ENCODE measurements at regions not wholly inside any gene's neighbourhood (a gene's known extent, or its start where the extent isn't known, plus 50 kb on each side); places are given as distances from the start of the nearest gene placed in this dataset.

DNA sequence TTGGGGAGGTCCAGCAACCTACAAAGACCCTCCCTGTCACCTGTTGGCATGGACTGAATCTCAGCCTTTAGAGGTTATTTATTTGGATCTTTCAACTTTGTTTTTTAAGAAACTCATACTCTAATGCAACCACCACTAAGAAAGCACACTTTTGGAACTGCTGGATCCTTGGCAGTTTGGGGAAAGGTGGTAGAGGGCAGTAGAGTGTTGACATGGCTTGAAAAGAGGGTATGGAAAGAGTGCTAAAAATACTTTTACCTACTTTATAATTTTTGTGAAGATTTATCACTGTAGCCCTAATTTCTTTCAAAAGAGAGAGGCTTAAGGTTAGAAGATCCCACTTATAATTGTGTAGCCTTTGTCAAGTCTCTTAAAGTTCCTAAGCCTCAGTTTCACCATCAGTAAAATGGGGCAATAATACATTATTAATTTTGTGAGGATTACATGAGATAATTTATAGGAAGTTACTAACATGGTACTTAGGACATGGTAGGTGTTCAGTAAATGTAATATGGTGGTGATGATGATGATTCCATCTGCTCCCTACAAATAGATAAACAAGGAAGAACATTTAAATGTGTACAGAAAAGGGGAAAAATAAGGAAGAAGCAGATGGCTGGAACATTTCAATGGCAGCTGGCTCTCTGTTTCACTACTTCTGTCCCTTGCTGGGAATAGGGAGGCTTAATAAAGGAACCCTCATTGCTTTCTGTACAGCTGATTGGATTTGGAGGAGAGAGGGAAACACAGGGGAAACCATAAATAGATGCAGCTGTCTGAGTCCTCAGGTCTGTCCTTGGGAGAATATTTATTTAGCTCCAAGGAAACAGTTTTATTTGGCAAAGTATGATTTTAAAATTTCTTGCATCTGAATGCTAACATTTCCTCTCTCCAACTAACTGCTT lies 208.4 kb upstream of the ADAMTS9 start:
- Mint-ChIP-seq H3K36me3 (no peaks in the 10 kb centered on the region), H3K4me1 (ENCODE audit: low read depth) (no peaks in the 10 kb centered on the region), H3K27ac (no peak overlapping the region), H3K27me3 (no peaks in the 10 kb centered on the region), H3K9me3 (no peaks in the 10 kb centered on the region), H3K4me3 (no peak overlapping the region)
- CTCF ChIA-PET, result no interaction called here
- DNase-seq, result no peak
- POLR2A ChIA-PET, result no interaction called here
- intact Hi-C loops (cut with micrococcal nuclease), result no loop called here

DNA sequence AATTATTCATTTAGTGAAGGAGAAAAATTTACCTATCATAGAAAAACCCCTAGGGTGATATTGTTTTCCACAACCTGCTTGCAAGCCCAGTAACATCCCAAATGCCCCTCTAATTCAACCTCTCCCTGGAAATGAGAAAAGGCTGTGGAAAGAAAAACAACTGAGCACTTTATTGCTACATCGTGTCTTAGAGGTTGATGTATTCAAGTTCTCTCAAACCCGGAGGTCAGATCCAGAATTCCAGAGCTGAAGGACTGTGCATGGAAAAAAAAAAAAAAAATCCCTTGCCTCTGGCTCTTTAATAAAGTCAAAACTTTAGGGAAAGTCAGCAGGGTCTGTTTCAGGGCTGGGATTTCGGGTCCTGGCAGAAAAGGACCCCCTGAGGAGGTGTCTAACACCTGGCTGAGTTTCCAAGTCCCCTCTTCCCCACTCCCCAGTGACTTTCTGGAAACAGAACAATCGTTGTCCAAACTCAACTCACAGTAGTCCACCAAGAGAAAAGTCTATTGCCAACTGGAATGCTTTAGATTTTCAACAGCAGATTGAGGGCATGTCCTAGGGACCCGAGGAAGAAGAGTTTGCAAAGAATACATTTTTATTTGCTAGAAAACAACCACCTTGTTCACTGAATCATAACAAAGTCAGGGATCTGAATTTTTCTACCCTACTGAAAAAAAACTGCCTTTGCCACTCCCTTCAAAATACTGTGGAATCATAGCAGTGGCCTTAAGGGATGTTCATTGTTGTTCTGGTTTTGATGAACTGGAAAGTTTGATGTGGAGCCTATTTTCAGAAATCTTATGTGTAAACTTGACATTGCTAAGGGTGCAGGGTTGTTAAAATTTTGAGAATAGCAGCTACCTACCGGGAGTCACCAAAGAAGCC lies 207.5 kb upstream of the ADAMTS9 start:
- POLR2A ChIA-PET, result no interaction called here
- Mint-ChIP-seq H3K4me3 (no peak overlapping the region), H3K9me3 (no peaks in the 10 kb centered on the region), H3K27me3 (no peaks in the 10 kb centered on the region), H3K27ac (no peak overlapping the region), H3K36me3 (no peaks in the 10 kb centered on the region), H3K4me1 (ENCODE audit: low read depth) (no peaks in the 10 kb centered on the region)
- no peak for DNase-seq
- intact Hi-C loops (cut with micrococcal nuclease), result no loop called here
- CTCF ChIA-PET, result no interaction called here

DNA sequence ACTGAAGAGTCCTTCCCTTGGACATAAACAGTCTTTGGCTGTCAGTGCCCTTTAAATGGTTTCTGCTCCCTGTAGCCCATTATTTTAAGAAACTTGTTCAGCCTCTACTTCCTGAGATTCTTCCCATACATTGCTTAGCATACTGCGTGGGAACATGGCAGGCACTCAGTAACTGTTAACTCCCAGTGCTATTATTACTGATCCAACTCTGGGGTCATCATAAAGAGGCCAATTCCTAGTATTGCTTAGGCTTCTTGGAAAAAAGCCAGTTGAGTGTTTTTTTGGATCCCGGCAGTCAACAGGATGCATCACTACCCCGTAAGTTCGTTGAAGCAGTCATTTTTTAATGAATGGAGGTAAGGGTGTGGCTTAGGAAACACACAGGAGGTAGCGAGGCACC lies 206.2 kb upstream of the ADAMTS9 start:
- Mint-ChIP-seq H3K4me1 (ENCODE audit: low read depth) (no peaks in the 10 kb centered on the region), H3K27ac (no peak overlapping the region), H3K36me3 (no peaks in the 10 kb centered on the region), H3K9me3 (no peaks in the 10 kb centered on the region), H3K27me3 (no peaks in the 10 kb centered on the region), H3K4me3 (no peak overlapping the region)
- DNase-seq, result no peak
- intact Hi-C loops (cut with micrococcal nuclease), result no loop called here
- ChIA-PET POLR2A (no interaction called here), CTCF (no interaction called here)

DNA sequence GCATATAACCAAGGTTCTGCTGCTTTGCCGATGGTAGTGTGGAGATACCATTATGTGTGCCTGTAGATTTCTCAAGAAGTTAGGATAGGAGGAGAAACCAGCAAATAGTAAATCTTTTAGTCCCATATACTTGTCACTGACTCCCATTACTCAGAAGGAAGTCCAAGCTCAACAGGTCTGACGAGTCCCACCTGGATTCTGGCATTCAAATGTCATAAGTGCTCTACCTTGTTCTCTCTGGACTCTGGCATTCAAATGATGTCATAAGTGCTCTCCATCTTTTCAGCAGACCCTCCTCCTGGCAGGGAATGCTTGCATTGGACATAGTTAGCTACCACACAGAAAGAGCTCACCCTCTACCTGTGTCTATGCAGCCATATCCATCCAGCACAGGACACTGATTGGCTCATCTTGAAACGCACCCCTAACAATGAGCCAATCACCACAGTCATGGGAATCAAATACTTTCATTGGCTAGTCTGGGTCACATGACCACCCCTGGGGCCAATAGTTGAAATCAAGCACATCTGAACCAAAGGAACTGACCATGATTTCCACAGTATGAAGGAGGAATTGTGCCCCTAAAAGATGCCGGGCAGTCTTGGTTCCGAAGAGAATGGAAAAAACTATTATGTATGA lies 205.0 kb upstream of the ADAMTS9 start:
- Mint-ChIP-seq H3K4me1 (ENCODE audit: low read depth) (no peaks in the 10 kb centered on the region), H3K36me3 (no peaks in the 10 kb centered on the region), H3K27ac (no peak overlapping the region), H3K9me3 (no peaks in the 10 kb centered on the region), H3K4me3 (no peak overlapping the region), H3K27me3 (no peaks in the 10 kb centered on the region)
- intact Hi-C loops (cut with micrococcal nuclease), result no loop called here
- DNase-seq, result no peak
- ChIA-PET CTCF (no interaction called here), POLR2A (no interaction called here)

DNA sequence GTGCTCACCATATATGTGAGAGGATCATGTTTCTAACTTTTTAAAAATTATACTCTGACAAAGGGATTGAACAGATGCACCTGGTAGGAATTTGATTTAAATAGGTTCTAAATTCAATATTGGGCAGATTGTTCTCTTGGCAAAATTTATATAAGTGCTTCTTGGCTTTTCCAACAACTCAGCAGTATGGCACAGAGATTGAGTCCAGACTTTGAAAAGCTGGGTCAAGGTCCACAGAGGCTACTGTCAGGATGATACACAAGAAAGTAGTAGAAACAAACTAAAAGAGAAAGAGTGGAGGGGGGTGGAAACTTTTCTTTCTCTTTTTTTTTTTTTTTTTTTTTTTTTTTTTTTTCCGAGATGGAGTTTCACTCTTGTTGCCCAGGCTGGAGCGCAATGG lies 203.2 kb upstream of the ADAMTS9 start:
- Mint-ChIP-seq H3K27ac (no peak overlapping the region), H3K36me3 (no peaks in the 10 kb centered on the region), H3K4me3 (no peak overlapping the region), H3K4me1 (ENCODE audit: low read depth) (no peaks in the 10 kb centered on the region), H3K9me3 (peaks cover 2% of the 10 kb centered on the region), H3K27me3 (no peaks in the 10 kb centered on the region)
- intact Hi-C loops (cut with micrococcal nuclease), result no loop called here
- POLR2A ChIA-PET, result no interaction called here
- CTCF ChIA-PET, result interaction anchor here (0.6 kb wide), 1 partner anchor 31 kb away, joined by 3 read pairs; no protein-coding TSS in a partner anchor
- DNase-seq, result no peak

DNA sequence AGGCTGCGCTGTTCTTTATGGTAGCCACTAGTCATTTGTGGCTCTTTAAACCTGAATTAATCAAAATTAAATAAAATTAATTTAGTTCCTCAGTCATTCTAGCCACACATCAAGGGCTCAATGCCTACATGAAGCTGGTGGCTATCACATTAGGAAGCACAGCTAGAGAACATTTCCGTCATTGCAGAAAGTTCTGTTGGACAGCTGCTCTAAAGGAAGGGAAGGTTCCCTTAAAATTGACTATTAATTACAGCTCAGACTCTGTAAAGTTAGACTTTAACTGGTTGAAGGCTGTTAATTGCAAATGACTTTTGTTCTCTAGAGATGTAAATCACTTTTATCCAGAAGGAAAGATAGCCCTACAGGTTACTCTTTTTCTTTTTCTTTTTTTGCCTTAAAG lies 202.7 kb upstream of the ADAMTS9 start:
- intact Hi-C loops (cut with micrococcal nuclease), result no loop called here
- ChIA-PET POLR2A (no interaction called here), CTCF (no interaction called here)
- Mint-ChIP-seq H3K36me3 (no peaks in the 10 kb centered on the region), H3K27ac (no peak overlapping the region), H3K27me3 (no peaks in the 10 kb centered on the region), H3K4me1 (ENCODE audit: low read depth) (no peaks in the 10 kb centered on the region), H3K4me3 (no peak overlapping the region), H3K9me3 (peaks cover 5% of the 10 kb centered on the region)
- no peak for DNase-seq

DNA sequence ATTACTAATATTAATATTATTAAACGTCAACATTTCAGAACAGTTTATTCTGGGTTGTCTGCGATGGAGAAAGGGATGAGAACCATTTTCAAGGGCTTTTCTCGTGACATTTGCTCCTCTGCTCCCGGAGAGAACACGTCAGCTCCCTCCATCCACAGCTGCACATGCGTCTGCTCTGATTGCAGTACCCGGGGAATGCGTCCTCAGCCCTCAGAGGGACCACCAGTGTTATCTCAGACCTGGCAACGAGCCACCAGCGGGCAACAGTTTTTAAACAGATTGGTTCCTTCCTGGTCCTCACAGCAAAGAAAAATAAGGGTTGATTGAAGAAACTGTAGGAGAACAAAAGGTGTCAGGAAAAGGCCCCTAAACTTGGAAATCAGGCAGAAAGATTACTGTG lies 202.2 kb upstream of the ADAMTS9 start:
- intact Hi-C loops (cut with micrococcal nuclease), result no loop called here
- ChIA-PET CTCF (no interaction called here), POLR2A (no interaction called here)
- H3K4me3 Mint-ChIP-seq, result no peak overlapping the region
- H3K27ac Mint-ChIP-seq, result no peak overlapping the region
- no peaks in the 10 kb centered on the region for H3K27me3 Mint-ChIP-seq
- peaks cover 6% of the 10 kb centered on the region for H3K9me3 Mint-ChIP-seq
- no peaks in the 10 kb centered on the region for H3K36me3 Mint-ChIP-seq
- H3K4me1 Mint-ChIP-seq (ENCODE audit: low read depth), result no peaks in the 10 kb centered on the region
- DNase-seq, result no peak

DNA sequence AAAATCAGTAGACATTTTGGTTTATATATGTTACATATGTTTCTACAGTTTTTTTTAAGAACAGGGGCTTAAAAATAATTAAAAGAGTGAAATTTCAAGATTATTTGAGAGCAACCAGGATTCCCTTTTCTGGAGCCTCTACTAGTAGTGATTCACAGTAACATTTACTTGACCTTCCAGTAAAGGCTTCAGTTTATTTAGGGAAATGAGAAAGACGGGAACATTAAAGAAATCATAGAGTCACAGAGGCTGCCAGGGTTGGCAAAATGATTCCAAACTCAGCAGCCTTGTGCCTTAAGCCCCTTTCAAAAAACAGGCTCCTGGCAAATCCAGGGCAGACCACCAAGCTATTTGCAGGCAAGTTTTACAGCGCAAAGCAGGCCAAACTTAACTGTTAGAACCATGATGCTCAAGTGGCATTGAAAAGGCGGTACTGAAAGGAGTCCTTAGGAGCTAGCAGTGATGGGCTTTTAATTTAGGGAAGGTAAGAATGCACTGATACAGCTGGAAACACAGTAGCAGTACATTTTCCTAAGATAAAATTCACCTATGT lies 201.1 kb upstream of the ADAMTS9 start:
- peaks cover 6% of the 10 kb centered on the region for H3K9me3 Mint-ChIP-seq

DNA sequence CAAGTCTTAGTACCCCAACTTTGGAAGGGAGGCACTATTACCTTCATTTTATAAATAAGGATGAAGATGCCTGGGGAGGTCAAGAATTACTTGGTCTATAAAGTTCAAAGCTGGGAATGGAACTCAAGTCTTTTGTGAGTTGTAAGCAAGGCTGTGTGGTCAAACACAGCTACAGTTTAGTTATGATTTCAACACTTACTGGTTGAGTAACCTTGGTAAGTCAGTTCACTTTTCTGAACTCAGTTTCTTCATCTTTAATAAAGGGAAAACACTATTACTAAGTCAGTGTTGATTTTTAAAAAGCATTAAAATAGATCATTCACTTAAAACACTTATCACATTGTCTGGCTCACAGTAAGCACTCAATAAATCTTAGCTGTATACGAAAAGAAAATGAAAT lies 200.4 kb upstream of the ADAMTS9 start:
- Mint-ChIP-seq H3K27ac (no peak overlapping the region), H3K4me3 (no peak overlapping the region), H3K36me3 (no peaks in the 10 kb centered on the region), H3K9me3 (peaks cover 6% of the 10 kb centered on the region), H3K27me3 (no peaks in the 10 kb centered on the region), H3K4me1 (ENCODE audit: low read depth) (no peaks in the 10 kb centered on the region)
- DNase-seq, result no peak
- ChIA-PET POLR2A (no interaction called here), CTCF (no interaction called here)
- intact Hi-C loops (cut with micrococcal nuclease), result no loop called here

More for the DNA sequence above, 201.1 kb upstream of the ADAMTS9 start:
- no peak overlapping the region for H3K27ac Mint-ChIP-seq
- CTCF ChIA-PET, result no interaction called here
- POLR2A ChIA-PET, result no interaction called here
- H3K36me3 Mint-ChIP-seq, result no peaks in the 10 kb centered on the region
- H3K4me3 Mint-ChIP-seq, result no peak overlapping the region
- intact Hi-C loops (cut with micrococcal nuclease), result no loop called here
- no peak for DNase-seq
- no peaks in the 10 kb centered on the region for H3K27me3 Mint-ChIP-seq
- H3K4me1 Mint-ChIP-seq (ENCODE audit: low read depth), result no peaks in the 10 kb centered on the region

DNA sequence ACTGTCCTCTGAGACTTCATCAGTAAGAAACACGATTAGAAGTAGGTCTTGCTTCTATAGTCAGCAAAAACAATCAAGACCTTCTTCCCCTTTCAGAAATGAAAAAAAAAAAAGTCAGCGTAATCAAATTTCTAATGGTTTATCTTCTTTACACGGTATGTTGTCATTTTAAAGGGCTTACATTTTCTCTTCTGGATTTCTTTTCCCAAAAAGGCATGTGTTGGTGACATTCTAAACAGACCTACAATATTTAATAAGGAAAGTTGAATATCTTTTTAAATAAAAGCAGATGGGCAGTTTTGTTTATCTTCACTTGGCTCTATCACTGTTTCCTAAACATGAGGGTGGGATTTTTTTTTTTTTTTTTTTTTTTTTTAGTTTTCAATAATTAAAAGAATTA lies 197.3 kb upstream of the ADAMTS9 start:
- H3K4me3 Mint-ChIP-seq, result no peak overlapping the region

DNA sequence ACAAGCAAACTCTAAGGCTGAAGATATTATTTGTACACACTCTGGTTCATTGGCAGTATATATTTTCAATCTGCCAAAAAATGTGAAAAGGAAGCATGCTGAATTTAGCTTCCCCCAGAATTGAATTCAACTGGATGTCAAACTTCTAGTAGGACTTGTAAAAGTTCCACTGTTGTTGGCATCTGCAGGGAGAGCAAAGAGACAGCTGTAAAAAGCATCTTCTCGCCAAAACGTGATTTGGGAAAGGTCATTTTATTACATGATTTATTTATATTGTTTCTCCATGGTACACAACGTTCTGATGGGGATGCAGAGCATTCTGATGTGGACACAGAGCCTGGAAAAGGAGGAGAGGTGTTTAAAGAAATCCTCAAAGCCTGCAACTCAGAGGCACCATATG lies 196.7 kb upstream of the ADAMTS9 start:
- H3K27ac Mint-ChIP-seq, result no peak overlapping the region

More for the DNA sequence above, 197.3 kb upstream of the ADAMTS9 start:
- ChIA-PET POLR2A (no interaction called here), CTCF (no interaction called here)
- Mint-ChIP-seq H3K27ac (no peak overlapping the region), H3K9me3 (peaks cover 8% of the 10 kb centered on the region), H3K4me1 (ENCODE audit: low read depth) (no peaks in the 10 kb centered on the region), H3K36me3 (no peaks in the 10 kb centered on the region), H3K27me3 (no peaks in the 10 kb centered on the region)
- intact Hi-C loops (cut with micrococcal nuclease), result no loop called here
- DNase-seq, result no peak

DNA sequence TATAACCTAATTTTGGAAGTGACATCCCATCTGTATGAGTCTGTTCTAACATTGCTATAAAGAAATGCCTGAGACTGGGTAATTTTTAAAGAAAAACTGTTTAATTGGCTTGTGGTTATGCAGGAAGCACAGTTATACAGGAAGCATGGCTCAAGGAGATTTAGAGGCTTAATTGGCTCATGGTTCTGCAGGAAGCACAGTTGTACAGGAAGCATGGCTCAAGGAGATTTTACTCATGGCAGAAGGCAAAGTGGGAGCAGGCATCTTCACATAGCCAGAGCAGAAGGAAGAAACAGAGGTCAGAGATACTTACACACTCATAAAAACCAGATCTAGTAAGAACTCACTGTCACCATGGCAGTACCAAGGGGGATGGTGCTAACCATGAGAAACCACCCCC lies 193.1 kb upstream of the ADAMTS9 start:
- no peak for DNase-seq
- ChIA-PET CTCF (no interaction called here), POLR2A (no interaction called here)
- Mint-ChIP-seq H3K27ac (no peak overlapping the region), H3K27me3 (no peaks in the 10 kb centered on the region), H3K36me3 (no peaks in the 10 kb centered on the region), H3K9me3 (peaks cover 5% of the 10 kb centered on the region), H3K4me1 (ENCODE audit: low read depth) (no peaks in the 10 kb centered on the region), H3K4me3 (no peak overlapping the region)
- intact Hi-C loops (cut with micrococcal nuclease), result no loop called here

More for the DNA sequence above, 196.7 kb upstream of the ADAMTS9 start:
- intact Hi-C loops (cut with micrococcal nuclease), result no loop called here
- Mint-ChIP-seq H3K4me3 (no peak overlapping the region), H3K36me3 (no peaks in the 10 kb centered on the region), H3K9me3 (peaks cover 8% of the 10 kb centered on the region), H3K27me3 (no peaks in the 10 kb centered on the region), H3K4me1 (ENCODE audit: low read depth) (no peaks in the 10 kb centered on the region)
- ChIA-PET CTCF (no interaction called here), POLR2A (no interaction called here)
- DNase-seq, result no peak

Data from activated CD4-positive, alpha-beta memory T cell treated with anti-CD3 and anti-CD28 coated beads for 36 hours (primary cell).